ENCODE measurements at regions not wholly inside any gene's neighbourhood (a gene's known extent, or its start where the extent isn't known, plus 50 kb on each side); places are given as distances from the start of the nearest gene placed in this dataset.

- no peak overlapping the region for H3K9ac ChIP-seq (ENCODE audit: insufficient read depth, low read depth, low read length)
- FAIRE-seq: no peak
- in situ Hi-C loops (cut with HindIII; ENCODE audit: extremely low pct_ligation_motif_present, low pct_unique_long_range_greater_than_20kb) (no loop called here), intact Hi-C loops (cut with micrococcal nuclease; ENCODE audit: unreplicated experiment) (no loop called here)
- H3K4me2 ChIP-seq (ENCODE audit: low read depth, low read length): no peak overlapping the region
- no peak overlapping the region for H3K27ac ChIP-seq (ENCODE audit: extremely low read length, insufficient read depth, low read length)
- no peaks in the 10 kb centered on the region for H4K20me1 ChIP-seq (ENCODE audit: insufficient read depth, low read length)
- no peaks in the 10 kb centered on the region for H3K9me3 ChIP-seq (ENCODE audit: low read length)
- DNase-seq (ENCODE audit: low spot score): no peak
- H3K79me2 ChIP-seq (ENCODE audit: insufficient read depth, low read length): no peaks in the 10 kb centered on the region
- H3K36me3 ChIP-seq (replicated peaks in 1 of 2; ENCODE audit: control insufficient read depth in 1 of 2, insufficient read depth in 2 of 2, low read length in 2 of 2): no peaks in the 10 kb centered on the region
- 36% methylated on average over 12 of the region's 12 CpGs for WGBS (ENCODE audit: low lambda C conversion rate)
- no TSS peak for BruUV-seq (replicated peaks)
- TF ChIP-seq ZNF383 (CRISPR knock-in tag; IDR thresholded peaks at IDR 0.05; ENCODE audit: borderline replicate concordance) (no peak), ZNF790 (CRISPR knock-in tag; IDR thresholded peaks at IDR 0.05; ENCODE audit: borderline replicate concordance) (no peak), DDIT3 (CRISPR knock-in tag; IDR thresholded peaks at IDR 0.05) (no peak)
- no peak for ATAC-seq
- H3K27me3 ChIP-seq (ENCODE audit: control insufficient read depth in 1 of 2, insufficient read depth in 2 of 2, low read length in 2 of 2): no peaks in the 10 kb centered on the region
- no peak overlapping the region for H2AFZ ChIP-seq (ENCODE audit: low read length)
- no peak overlapping the region for H3K4me3 ChIP-seq (replicated peaks in 1 of 3; ENCODE audit: insufficient read depth in 1 of 3, low read depth in 2 of 3, low read length in 3 of 3)
- POLR2A ChIA-PET: no interaction called here
- CTCF ChIA-PET (ENCODE audit: low intra/inter-chr PET ratio, low total read pairs): no interaction called here
- H3K4me1 ChIP-seq (ENCODE audit: insufficient read depth, low read length): no peaks in the 10 kb centered on the region
These were observed 943.1 kb upstream of the WWC1 start for GRCh38 chr5:167348251-167348926.

GRCh38 chr5:167348980-167349379 is 942.5 kb upstream of the WWC1 start:
- ATAC-seq (no peak), FAIRE-seq (no peak), DNase-seq (ENCODE audit: low spot score) (no peak)
- intact Hi-C loops (cut with micrococcal nuclease; ENCODE audit: unreplicated experiment) (no loop called here), in situ Hi-C loops (cut with HindIII; ENCODE audit: extremely low pct_ligation_motif_present, low pct_unique_long_range_greater_than_20kb) (no loop called here)
- no peaks in the 10 kb centered on the region for H4K20me1 ChIP-seq (ENCODE audit: insufficient read depth, low read length)
- H3K27ac ChIP-seq (ENCODE audit: extremely low read length, insufficient read depth, low read length): no peak overlapping the region
- no peaks in the 10 kb centered on the region for H3K4me1 ChIP-seq (ENCODE audit: insufficient read depth, low read length)
- H3K9ac ChIP-seq (ENCODE audit: insufficient read depth, low read depth, low read length): no peak overlapping the region
- ChIA-PET CTCF (ENCODE audit: low intra/inter-chr PET ratio, low total read pairs) (no interaction called here), POLR2A (no interaction called here)
- WGBS (ENCODE audit: low lambda C conversion rate): 15% methylated on average over 3 of the region's 3 CpGs
- no peaks in the 10 kb centered on the region for H3K9me3 ChIP-seq (ENCODE audit: low read length)
- H3K79me2 ChIP-seq (ENCODE audit: insufficient read depth, low read length): no peaks in the 10 kb centered on the region
- no peak overlapping the region for H3K4me3 ChIP-seq (replicated peaks in 1 of 3; ENCODE audit: insufficient read depth in 1 of 3, low read depth in 2 of 3, low read length in 3 of 3)
- no peak overlapping the region for H3K4me2 ChIP-seq (ENCODE audit: low read depth, low read length)
- H3K27me3 ChIP-seq (ENCODE audit: control insufficient read depth in 1 of 2, insufficient read depth in 2 of 2, low read length in 2 of 2): no peaks in the 10 kb centered on the region
- H3K36me3 ChIP-seq (replicated peaks in 1 of 2; ENCODE audit: control insufficient read depth in 1 of 2, insufficient read depth in 2 of 2, low read length in 2 of 2): no peaks in the 10 kb centered on the region
- no peak overlapping the region for H2AFZ ChIP-seq (ENCODE audit: low read length)
- no TSS peak for BruUV-seq (replicated peaks)
- TF ChIP-seq ZNF766 (CRISPR knock-in tag; IDR thresholded peaks at IDR 0.05; ENCODE audit: borderline replicate concordance) (no peak), ISL2 (CRISPR knock-in tag; IDR thresholded peaks at IDR 0.05) (no peak), AGO2 (optimal IDR thresholded peaks at IDR 0.05; ENCODE audit: low read depth, low read length) (no peak), HMG20A (CRISPR knock-in tag; IDR thresholded peaks at IDR 0.05; ENCODE audit: borderline replicate concordance) (no peak), ZSCAN20 (CRISPR knock-in tag; IDR thresholded peaks at IDR 0.05; ENCODE audit: borderline replicate concordance) (no peak), ZNF724P (CRISPR knock-in tag; IDR thresholded peaks at IDR 0.05; ENCODE audit: borderline replicate concordance) (no peak), MAF1 (CRISPR knock-in tag; IDR thresholded peaks at IDR 0.05; ENCODE audit: borderline replicate concordance) (no peak), ZNF781 (CRISPR knock-in tag; IDR thresholded peaks at IDR 0.05; ENCODE audit: borderline replicate concordance, not compliant biosample characterization) (no peak), GZF1 (CRISPR knock-in tag; IDR thresholded peaks at IDR 0.05) (no peak), ZNF646 (CRISPR knock-in tag; IDR thresholded peaks at IDR 0.05) (no peak)
